ENCODE measurements at regions not wholly inside any gene's neighbourhood (a gene's known extent, or its start where the extent isn't known, plus 50 kb on each side); places are given as distances from the start of the nearest gene placed in this dataset.
"Not testable (repeated sequence)": the region's sequence is repeated elsewhere in the genome, so short reads cannot be mapped to it uniquely, and the experiment has no call there.

DNA sequence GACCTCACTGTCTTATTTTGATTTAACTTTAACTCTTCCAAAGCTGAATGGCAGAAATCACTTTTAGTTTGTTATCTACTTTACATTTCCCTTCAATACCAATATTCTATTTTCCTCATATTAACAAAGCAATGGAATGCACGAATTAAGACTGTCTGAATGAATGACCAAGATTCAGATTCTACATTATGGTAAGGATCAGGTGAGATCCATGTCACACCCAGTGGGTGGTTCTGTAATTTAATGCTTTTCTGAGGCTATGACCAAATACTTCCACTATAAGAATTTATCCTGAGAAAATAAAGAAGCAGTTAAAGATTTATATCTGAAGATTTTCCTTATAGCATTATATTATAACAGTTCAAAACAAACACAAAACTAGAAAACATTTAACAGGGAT lies 90.2 kb upstream of the NUPR2 start:
- DNase-seq, result no peak

DNA sequence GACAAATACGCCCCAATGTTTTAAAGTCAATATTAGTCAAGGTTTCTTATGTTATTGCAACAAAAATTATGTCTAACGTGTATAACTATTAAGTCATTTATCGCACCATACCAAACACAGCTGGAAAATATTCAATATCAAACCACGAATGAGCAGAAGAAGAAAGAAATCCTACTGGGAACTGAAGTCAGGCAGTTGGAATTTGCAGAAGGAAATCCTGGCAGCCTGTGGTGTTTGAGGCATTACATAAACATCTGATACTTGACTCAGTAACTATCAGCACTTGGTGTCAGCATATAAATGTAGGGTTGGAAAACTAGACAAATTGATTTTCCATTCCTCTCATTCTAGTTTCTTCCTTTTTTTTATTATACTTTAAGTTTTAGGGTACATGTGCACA lies 83.4 kb upstream of the NUPR2 start:
- no peak for DNase-seq

DNA sequence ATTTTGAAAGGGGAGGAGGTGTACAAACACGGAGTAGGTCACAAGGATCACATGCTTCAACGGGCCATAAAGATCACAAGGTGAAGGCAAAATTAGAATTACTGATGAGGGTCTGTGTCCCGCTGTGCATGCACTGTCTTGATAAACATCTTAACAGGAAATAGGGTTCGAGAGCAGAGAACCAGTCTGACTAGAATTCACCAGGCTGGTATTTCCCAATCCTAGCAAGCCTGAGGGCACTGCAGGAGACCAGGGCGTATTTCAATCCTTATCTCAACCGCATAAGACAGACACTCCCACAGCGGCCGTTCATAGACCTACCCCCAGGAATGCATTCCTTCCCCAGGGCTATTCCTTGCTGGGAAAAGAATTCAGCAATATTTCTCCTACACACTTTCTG lies 80.0 kb upstream of the NUPR2 start:
- not testable (repeated sequence) for DNase-seq

DNA sequence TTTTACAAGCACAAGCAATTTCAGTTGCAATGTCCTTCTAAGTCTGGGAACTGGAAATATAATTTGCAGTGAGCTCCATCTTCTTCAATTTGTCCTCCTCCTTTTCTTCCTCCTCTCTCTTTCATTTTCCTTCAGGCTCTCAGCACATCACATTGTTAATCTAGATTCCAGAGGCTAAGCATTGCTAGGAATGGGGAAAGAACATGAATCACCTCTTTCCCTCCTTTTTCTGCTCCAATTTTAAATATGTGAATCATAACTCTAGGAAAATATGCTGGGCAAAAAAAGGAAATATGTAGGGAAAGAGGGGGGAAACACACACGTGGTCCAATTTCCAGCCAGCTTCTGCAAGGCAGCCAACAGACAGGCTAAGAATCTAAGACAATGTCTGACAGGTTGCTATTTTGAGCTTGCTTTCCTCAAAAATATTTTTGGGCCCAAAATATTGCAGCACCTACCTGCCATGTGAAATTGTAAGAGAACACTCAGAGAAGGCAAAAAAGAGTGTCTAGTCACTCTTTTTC lies 72.7 kb upstream of the NUPR2 start:
- DNase-seq, result no peak

DNA sequence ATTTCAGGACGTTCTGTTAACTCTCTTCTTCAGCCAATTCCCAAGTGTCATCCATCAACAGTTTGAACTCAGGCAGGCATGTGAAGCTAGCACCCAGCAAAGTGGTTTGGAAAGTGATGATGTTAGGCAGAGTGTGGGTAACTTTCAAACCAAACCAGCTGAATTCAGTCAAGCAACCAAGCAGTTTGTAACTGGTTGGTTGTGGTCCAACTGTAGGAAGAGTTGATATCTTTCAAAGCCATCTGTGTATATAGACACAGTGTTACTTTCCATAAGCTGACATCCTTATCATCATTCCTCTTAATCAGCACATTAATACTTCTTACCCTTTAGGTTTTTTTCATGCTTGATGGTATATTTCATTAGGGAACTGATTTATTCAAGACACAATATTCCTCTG lies 72.2 kb upstream of the NUPR2 start:
- DNase-seq, result no peak

DNA sequence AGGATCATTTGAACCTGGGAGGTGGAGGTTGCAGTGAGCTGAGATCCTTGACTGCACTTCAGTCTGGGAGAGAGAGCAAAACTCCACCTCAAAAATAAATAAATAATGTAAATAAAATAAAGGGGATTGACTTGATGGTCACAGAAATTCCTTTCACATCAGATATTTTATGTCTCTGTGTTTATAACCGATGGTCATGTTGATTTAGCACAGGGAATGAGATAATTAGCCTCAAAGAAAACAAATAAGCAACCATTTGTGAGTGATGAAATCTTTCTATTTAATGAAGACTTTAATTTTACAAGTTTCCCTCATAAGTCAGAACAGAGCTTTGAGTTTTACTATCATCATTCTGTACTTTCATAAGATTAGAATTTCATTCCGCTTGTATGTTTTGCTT lies 64.8 kb upstream of the NUPR2 start:
- DNase-seq, result no peak

DNA sequence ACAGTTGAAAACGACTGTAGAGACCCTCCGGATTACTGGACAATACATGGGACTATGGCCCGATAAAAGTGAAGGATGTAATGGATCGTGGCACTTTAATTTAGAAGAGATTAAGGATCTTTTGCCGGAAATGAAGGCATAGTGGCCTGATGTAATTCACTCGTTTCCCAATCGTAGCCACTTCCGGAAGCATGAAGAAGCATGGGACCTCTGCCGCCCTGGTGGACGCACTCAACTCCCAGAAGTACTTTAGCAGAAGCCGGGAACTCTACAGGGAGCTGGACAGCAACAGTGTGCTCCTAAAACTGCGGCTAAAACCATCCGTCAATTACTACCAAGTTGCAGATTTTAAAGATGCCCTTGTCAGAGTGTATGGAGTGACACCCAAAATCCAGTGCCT lies 59.6 kb upstream of the NUPR2 start:
- no peak for DNase-seq

DNA sequence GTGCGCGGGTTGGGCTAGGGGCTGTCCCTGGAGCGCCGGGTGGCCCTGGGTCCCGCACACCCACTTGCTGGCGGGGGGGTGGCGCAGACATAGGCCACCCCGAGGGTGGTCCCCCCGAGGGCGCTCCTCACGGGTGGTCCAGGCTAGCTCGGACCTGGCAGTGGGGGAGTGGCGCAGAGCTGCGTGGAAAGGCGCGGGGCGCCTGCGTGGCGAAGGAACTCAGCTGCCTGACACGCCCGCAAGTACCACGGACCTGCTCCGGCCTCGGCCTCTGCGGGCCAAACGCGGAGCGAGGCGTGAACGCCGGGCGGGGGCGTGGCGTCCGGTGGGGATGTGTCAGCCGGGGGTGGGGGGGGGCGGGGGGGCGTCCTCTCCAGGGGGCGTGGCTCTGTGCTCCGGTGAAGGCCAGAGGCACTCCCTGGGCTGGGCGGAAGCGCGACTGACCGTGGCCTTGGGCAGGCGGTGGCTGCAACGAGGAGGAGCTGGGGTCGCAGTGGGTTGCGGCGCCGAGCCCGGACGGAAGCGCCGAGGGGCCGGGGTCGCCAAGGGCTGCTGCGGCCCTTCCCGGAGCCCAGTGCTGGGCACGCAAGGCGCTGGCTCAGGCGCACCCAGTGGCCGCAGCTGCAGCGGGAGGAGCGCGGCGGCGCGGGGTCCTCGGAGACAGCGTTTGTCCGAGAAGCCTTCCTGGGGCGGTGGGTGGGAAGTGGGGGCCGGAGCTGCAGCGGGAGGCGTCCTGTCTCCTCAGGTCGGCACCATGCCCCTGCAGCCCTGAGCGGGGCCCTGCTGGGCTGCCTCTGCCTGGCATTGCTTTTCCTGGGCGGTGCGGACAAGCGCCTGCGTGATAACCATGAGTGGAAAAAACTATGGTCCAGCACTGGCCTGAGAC lies 58.9 kb upstream of the NUPR2 start:
- DNase-seq, result no peak

DNA sequence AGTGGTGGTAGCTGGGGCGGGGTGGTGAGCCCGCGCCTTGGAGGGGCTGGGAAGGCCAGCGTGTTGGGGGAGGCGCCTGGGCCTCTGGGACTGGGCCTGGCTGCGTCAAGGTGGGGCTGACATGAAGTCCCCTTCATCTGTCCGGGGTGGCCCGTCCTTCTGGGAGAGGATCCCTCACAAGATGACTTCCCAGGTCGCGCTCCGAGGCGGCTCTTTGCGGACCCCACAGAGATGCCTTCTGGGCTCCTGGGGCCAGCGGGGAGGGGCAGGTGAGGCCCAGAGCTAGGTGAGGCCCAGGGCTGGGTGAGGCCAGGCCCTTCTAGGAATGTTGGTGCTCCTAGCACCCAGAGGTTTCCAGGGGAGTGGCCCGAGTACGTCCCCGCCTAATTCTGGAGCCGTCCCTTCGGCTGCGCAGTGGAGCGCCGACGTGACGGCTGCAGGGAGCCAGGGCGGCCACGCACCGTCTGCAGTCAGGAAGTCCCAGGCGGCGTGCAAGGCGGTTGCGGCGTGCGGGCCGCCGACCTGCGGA lies 58.2 kb upstream of the NUPR2 start:
- no peak for DNase-seq

Data from NCI-H2227 treated with DMSO at 0.1 percent for 48 hours (cell line).